Suprapubic skin (tissue), 4 donors: ENCODE measurements at regions not wholly inside any gene's neighbourhood (a gene's known extent, or its start where the extent isn't known, plus 50 kb on each side); places are given as distances from the start of the nearest gene placed in this dataset.
"Not testable (repeated sequence)": the region's sequence is repeated elsewhere in the genome, so short reads cannot be mapped to it uniquely, and the experiment has no call there.

Source experiments
- DNase-seq, 2 donors: peaks; one replicate each; pipeline ENCODE4 v3.0.0-alpha.2; 2019; ENCODE audit warnings: low spot score in 2 of 2
- H3K27ac ChIP-seq: fragments of 200-600 bp; sonication (generic); one replicate; pipeline ENCODE4 v1.5.1; 2019
- H3K27me3 ChIP-seq: fragments of 200-600 bp; sonication (generic); one replicate; pipeline ENCODE4 v1.5.1; 2019
- H3K36me3 ChIP-seq: fragments of 200-600 bp; sonication (generic); one replicate; pipeline ENCODE4 v1.5.1; 2019
- H3K4me1 ChIP-seq: fragments of 200-600 bp; sonication (generic); one replicate; pipeline ENCODE4 v1.5.1; 2019
- H3K4me3 ChIP-seq: fragments of 200-600 bp; sonication (generic); one replicate; pipeline ENCODE4 v1.5.1; 2019; ENCODE audit warnings: mild to moderate bottlenecking
- H3K9me3 ChIP-seq: fragments of 200-600 bp; sonication (generic); one replicate; pipeline ENCODE4 v1.5.1; 2019
- CTCF ChIP-seq, 2 donors: fragments of 200-600 bp in 1 of 2; fragments of 450-650 bp in 1 of 2; sonication (generic) in 1 of 2; IDR thresholded peaks; one replicate each; pipeline ENCODE4 v1.5.1; 2016 to 2019; ENCODE audit warnings: antibody characterized with exemption in 2 of 2, mild to moderate bottlenecking in 1 of 2, moderate library complexity in 1 of 2
- EP300 ChIP-seq: sonication (generic); formaldehyde crosslinking; IDR thresholded peaks from one replicate; pipeline ENCODE4 v1.6.1; 2017; ENCODE audit warnings: antibody characterized with exemption
- POLR2A ChIP-seq, 2 donors: fragments of 450-650 bp; IDR thresholded peaks; one replicate each; pipeline ENCODE4 v1.6.1; 2017; ENCODE audit warnings: antibody characterized with exemption in 2 of 2, mild to moderate bottlenecking in 2 of 2, moderate library complexity in 2 of 2
- POLR2AphosphoS5 ChIP-seq, 3 donors: sonication (generic); formaldehyde crosslinking; IDR thresholded peaks; one replicate each; pipeline ENCODE4 v1.6.1; 2017; ENCODE audit warnings: antibody characterized with exemption in 3 of 3
- WGBS: methylation state at CpG from one replicate; pipeline ENCODE4 v1.1.5; 2018; 5-methylcytosine and 5-hydroxymethylcytosine counted together

- no peak for TF ChIP-seq CTCF (IDR thresholded peaks at IDR 0.05)
- TF ChIP-seq POLR2AphosphoS5 (IDR thresholded peaks at IDR 0.05) = no peak
- no peak for TF ChIP-seq EP300
- TF ChIP-seq POLR2A (IDR thresholded peaks at IDR 0.05) = no peak
- H3K4me3 ChIP-seq = no peak overlapping the region
- 62% methylated on average over 6 of the region's 6 CpGs for WGBS
- no peak for DNase-seq
- H3K27ac ChIP-seq = no peak overlapping the region
- no peaks in the 10 kb centered on the region for H3K27me3 ChIP-seq
- H3K9me3 ChIP-seq = no peaks in the 10 kb centered on the region
- H3K4me1 ChIP-seq = no peaks in the 10 kb centered on the region
- H3K36me3 ChIP-seq = no peaks in the 10 kb centered on the region
Observed at GRCh38 chr5:127186657-127187056, 103.9 kb upstream of the MEGF10 start.

GRCh38 chr5:127187706-127188105 is 102.9 kb upstream of the MEGF10 start:
- Histone ChIP-seq H3K9me3 (no peaks in the 10 kb centered on the region), H3K4me3 (no peak overlapping the region), H3K27ac (no peak overlapping the region), H3K27me3 (no peaks in the 10 kb centered on the region), H3K4me1 (no peaks in the 10 kb centered on the region), H3K36me3 (no peaks in the 10 kb centered on the region)
- TF ChIP-seq EP300 = no peak
- no peak for TF ChIP-seq CTCF (IDR thresholded peaks at IDR 0.05)
- TF ChIP-seq POLR2A (IDR thresholded peaks at IDR 0.05) = no peak
- TF ChIP-seq POLR2AphosphoS5 (IDR thresholded peaks at IDR 0.05) = no peak
- no peak for DNase-seq
- 74% methylated on average over 5 of the region's 5 CpGs for WGBS

- 92% methylated on average over 3 of the region's 3 CpGs for WGBS
- Histone ChIP-seq H3K27ac (no peak overlapping the region), H3K27me3 (no peaks in the 10 kb centered on the region), H3K36me3 (no peaks in the 10 kb centered on the region), H3K9me3 (no peaks in the 10 kb centered on the region), H3K4me3 (no peak overlapping the region), H3K4me1 (no peaks in the 10 kb centered on the region)
- TF ChIP-seq POLR2AphosphoS5 (IDR thresholded peaks at IDR 0.05) (no peak), EP300 (no peak), CTCF (IDR thresholded peaks at IDR 0.05) (no peak), POLR2A (IDR thresholded peaks at IDR 0.05) (no peak)
- DNase-seq = no peak
Observed at GRCh38 chr5:127192150-127192549, 98.4 kb upstream of the MEGF10 start.

GRCh38 chr5:127192836-127193338 is 97.7 kb upstream of the MEGF10 start:
- Histone ChIP-seq H3K4me3 (no peak overlapping the region), H3K4me1 (no peaks in the 10 kb centered on the region), H3K9me3 (no peaks in the 10 kb centered on the region), H3K27ac (no peak overlapping the region), H3K27me3 (no peaks in the 10 kb centered on the region), H3K36me3 (no peaks in the 10 kb centered on the region)
- no peak for TF ChIP-seq POLR2A (IDR thresholded peaks at IDR 0.05)
- no peak for TF ChIP-seq POLR2AphosphoS5 (IDR thresholded peaks at IDR 0.05)
- no peak for TF ChIP-seq CTCF (IDR thresholded peaks at IDR 0.05)
- TF ChIP-seq EP300 = no peak
- WGBS = 70% methylated on average over 3 of the region's 3 CpGs
- DNase-seq = no peak

- TF ChIP-seq EP300 (no peak), POLR2AphosphoS5 (IDR thresholded peaks at IDR 0.05) (no peak), CTCF (IDR thresholded peaks at IDR 0.05) (no peak)
- Histone ChIP-seq H3K4me1 (no peaks in the 10 kb centered on the region), H3K4me3 (no peak overlapping the region), H3K27ac (no peak overlapping the region), H3K9me3 (no peaks in the 10 kb centered on the region), H3K27me3 (no peaks in the 10 kb centered on the region), H3K36me3 (no peaks in the 10 kb centered on the region)
- no peak for DNase-seq
- 70% methylated on average over 1 of the region's 1 CpG for WGBS
Observed at GRCh38 chr5:127196042-127196441, 94.6 kb upstream of the MEGF10 start.

- not testable (repeated sequence) for H3K4me1 ChIP-seq, DNase-seq, H3K27me3 ChIP-seq, H3K36me3 ChIP-seq, H3K4me3 ChIP-seq, H3K9me3 ChIP-seq, H3K27ac ChIP-seq
- 56% methylated on average over 4 of the region's 4 CpGs for WGBS
Observed at GRCh38 chr5:127197402-127198167, 93.0 kb upstream of the MEGF10 start.

GRCh38 chr5:127202738-127203137 is 87.9 kb upstream of the MEGF10 start:
- DNase-seq, H3K36me3 ChIP-seq, H3K9me3 ChIP-seq, H3K4me3 ChIP-seq, H3K27me3 ChIP-seq, H3K27ac ChIP-seq, H3K4me1 ChIP-seq: not testable (repeated sequence)
- 96% methylated on average over 4 of the region's 4 CpGs for WGBS
